Kidney (tissue), 13 donors: ENCODE measurements at regions not wholly inside any gene's neighbourhood (a gene's known extent, or its start where the extent isn't known, plus 50 kb on each side); places are given as distances from the start of the nearest gene placed in this dataset.
"Not testable (repeated sequence)": the region's sequence is repeated elsewhere in the genome, so short reads cannot be mapped to it uniquely, and the experiment has no call there.

Experiments used
- DNase-seq, 5 donors: peaks; one replicate each; pipeline ENCODE4 v3.0.0-alpha.2; 2013 to 2020
- FAIRE-seq: peaks from 2 replicates; lab custom pipeline; 2012; peaks lifted over from hg19 to GRCh38; lab: Jason Lieb, UNC
- H3K27ac ChIP-seq, 2 donors: one replicate each; pipeline ENCODE4 v1.7.0; 2013; ENCODE audit warnings: low read depth in 2 of 2, low read length in 2 of 2, inconsistent platforms in 1 of 2
- H3K27me3 ChIP-seq: one replicate; pipeline ENCODE4 v1.7.1; 2013; ENCODE audit warnings: low read length, inconsistent platforms; ENCODE audit not compliant: control insufficient read depth, insufficient read depth
- H3K36me3 ChIP-seq, 3 donors: one replicate each; pipeline versions ENCODE4 v1.7.0 to v1.7.1; 2013; ENCODE audit warnings: low read length in 3 of 3, control low read depth in 1 of 3, inconsistent platforms in 1 of 3; ENCODE audit not compliant: insufficient read depth in 3 of 3, control insufficient read depth in 2 of 3
- H3K4me1 ChIP-seq, 3 donors: one replicate each; pipeline versions ENCODE4 v1.7.0 to v1.7.1; 2013; ENCODE audit warnings: low read length in 3 of 3, inconsistent platforms in 1 of 3, low read depth in 1 of 3; ENCODE audit not compliant: control insufficient read depth in 2 of 3, insufficient read depth in 2 of 3
- H3K4me3 ChIP-seq, 3 donors: one replicate each; pipeline versions ENCODE4 v1.7.0 to v1.8.1; 2013; ENCODE audit warnings: low read length in 3 of 3, control low read depth in 1 of 3, inconsistent platforms in 1 of 3
- H3K9ac ChIP-seq, 3 donors: one replicate each; pipeline versions ENCODE4 v1.7.0 to v1.7.1; 2013; ENCODE audit warnings: low read length in 3 of 3, control low read depth in 1 of 3, inconsistent platforms in 1 of 3
- H3K9me3 ChIP-seq, 3 donors: one replicate each; pipeline versions ENCODE4 v1.7.0 to v1.7.1; 2013; ENCODE audit warnings: low read length in 3 of 3, control low read depth in 1 of 3, inconsistent platforms in 1 of 3; ENCODE audit not compliant: control insufficient read depth in 2 of 3, insufficient read depth in 1 of 3
- intact Hi-C: fragments of 100-400 bp; cut with DNase I; formaldehyde crosslinking; loops from one replicate; pipeline ENCODE4 v1.11.1; 2022
- TF ChIP-seq, protein P1 (sequence below): IDR thresholded peaks from 3 replicates; pipeline ENCODE4 v1.5.1; 2012; ENCODE audit warnings: mild to moderate bottlenecking, moderate library complexity, borderline replicate concordance; ENCODE audit not compliant: insufficient read depth; ENCODE audit errors: extremely low read depth
- donor health status: control.
- donor health status: control.
- donor health status: control.
- donor health status: control.
- donor health status: control.
- donor health status: DM: yes; HTN: yes; CAD: no.
- donor health status: Normal renal cell carcinoma (clear cell type).

DNA sequence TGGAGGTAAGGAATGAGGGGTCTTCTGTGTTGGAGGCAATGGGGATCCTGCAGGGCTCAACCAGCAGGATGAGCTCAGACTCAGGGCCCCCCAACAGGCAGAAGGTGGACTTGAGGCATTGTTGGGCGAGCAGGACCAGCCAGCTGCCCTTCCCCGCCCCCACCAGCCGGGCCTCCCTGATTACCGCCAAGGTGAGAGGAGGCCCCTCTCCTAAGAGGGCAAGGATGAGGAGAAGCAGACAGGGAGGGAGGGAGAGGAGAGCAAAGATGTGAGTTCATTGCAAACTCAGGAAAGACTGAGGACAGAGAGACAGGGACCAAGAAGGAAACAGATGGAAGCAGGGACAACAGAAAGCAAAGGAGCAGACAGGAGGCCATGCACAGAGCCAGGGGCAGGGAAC, 272.8 kb upstream of the XYLT1 start:
- FAIRE-seq (no peak), DNase-seq (no peak)
- TF ChIP-seq, protein P1, sequence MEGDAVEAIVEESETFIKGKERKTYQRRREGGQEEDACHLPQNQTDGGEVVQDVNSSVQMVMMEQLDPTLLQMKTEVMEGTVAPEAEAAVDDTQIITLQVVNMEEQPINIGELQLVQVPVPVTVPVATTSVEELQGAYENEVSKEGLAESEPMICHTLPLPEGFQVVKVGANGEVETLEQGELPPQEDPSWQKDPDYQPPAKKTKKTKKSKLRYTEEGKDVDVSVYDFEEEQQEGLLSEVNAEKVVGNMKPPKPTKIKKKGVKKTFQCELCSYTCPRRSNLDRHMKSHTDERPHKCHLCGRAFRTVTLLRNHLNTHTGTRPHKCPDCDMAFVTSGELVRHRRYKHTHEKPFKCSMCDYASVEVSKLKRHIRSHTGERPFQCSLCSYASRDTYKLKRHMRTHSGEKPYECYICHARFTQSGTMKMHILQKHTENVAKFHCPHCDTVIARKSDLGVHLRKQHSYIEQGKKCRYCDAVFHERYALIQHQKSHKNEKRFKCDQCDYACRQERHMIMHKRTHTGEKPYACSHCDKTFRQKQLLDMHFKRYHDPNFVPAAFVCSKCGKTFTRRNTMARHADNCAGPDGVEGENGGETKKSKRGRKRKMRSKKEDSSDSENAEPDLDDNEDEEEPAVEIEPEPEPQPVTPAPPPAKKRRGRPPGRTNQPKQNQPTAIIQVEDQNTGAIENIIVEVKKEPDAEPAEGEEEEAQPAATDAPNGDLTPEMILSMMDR, result no peak
- no peaks in the 10 kb centered on the region for H3K9me3 ChIP-seq
- H3K4me1 ChIP-seq, result no peaks in the 10 kb centered on the region
- H3K9ac ChIP-seq, result no peak overlapping the region
- H3K27ac ChIP-seq, result no peak overlapping the region
- no peaks in the 10 kb centered on the region for H3K27me3 ChIP-seq
- H3K36me3 ChIP-seq, result no peaks in the 10 kb centered on the region
- intact Hi-C loops, result no loop called here
- H3K4me3 ChIP-seq, result no peak overlapping the region

DNA sequence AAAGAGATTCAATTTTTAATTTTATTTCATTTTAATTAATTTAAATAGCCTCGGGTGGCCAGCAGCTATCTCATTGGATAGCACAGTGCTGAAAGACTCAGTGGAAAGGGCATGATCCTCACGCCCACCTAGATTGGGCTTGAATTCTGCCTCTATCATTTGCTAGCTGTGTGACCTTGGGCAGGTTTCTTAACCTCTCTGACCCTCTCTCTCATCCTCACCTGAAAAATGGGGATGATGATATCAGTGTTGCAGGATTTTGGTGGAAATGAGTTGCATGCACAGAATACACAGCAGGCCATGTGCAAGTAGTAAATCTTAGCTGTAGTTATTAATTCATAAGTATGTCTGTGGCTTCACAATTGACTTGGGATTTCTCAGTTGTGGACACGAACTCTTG, 272.4 kb upstream of the XYLT1 start:
- no peaks in the 10 kb centered on the region for H3K9me3 ChIP-seq
- intact Hi-C loops, result no loop called here
- no peak for DNase-seq
- TF ChIP-seq, protein P1, result no peak
- H3K9ac ChIP-seq, result no peak overlapping the region
- H3K27me3 ChIP-seq, result no peaks in the 10 kb centered on the region
- FAIRE-seq, result no peak
- no peak overlapping the region for H3K27ac ChIP-seq
- no peaks in the 10 kb centered on the region for H3K36me3 ChIP-seq
- H3K4me3 ChIP-seq, result no peak overlapping the region
- H3K4me1 ChIP-seq, result no peaks in the 10 kb centered on the region

- H3K27ac ChIP-seq, DNase-seq, H3K27me3 ChIP-seq, intact Hi-C loops, H3K4me1 ChIP-seq, H3K9ac ChIP-seq, H3K36me3 ChIP-seq, H3K9me3 ChIP-seq, FAIRE-seq, H3K4me3 ChIP-seq: not testable (repeated sequence)
Measured at GRCh38 chr16:17735099-17735498, 264.3 kb upstream of the XYLT1 start.

GRCh38 chr16:17729820-17730219, 259.1 kb upstream of the XYLT1 start:
- intact Hi-C loops, result no loop called here
- FAIRE-seq, result no peak
- TF ChIP-seq, protein P1, result no peak

More at GRCh38 chr16:17729820-17730219, 259.1 kb upstream of the XYLT1 start:
- H3K27ac ChIP-seq, result no peak overlapping the region
- H3K4me1 ChIP-seq, result no peaks in the 10 kb centered on the region
- H3K36me3 ChIP-seq, result no peaks in the 10 kb centered on the region
- DNase-seq, result no peak
- H3K27me3 ChIP-seq, result no peaks in the 10 kb centered on the region
- no peak overlapping the region for H3K4me3 ChIP-seq
- H3K9me3 ChIP-seq, result no peaks in the 10 kb centered on the region
- no peak overlapping the region for H3K9ac ChIP-seq
